Colonic mucosa (tissue), 4 donors: ENCODE measurements at regions not wholly inside any gene's neighbourhood (a gene's known extent, or its start where the extent isn't known, plus 50 kb on each side); places are given as distances from the start of the nearest gene placed in this dataset.

ENCODE experiments used
- DNase-seq: peaks from one replicate; pipeline ENCODE4 v3.0.0-alpha.2; 2020
- H3K27ac ChIP-seq: fragments of 200-600 bp; one replicate; pipeline ENCODE4 v1.8.0; 2021
- H3K27me3 ChIP-seq: fragments of 200-600 bp; one replicate; pipeline ENCODE4 v1.8.0; 2021
- H3K36me3 ChIP-seq: fragments of 200-600 bp; one replicate; pipeline ENCODE4 v1.8.0; 2021
- H3K4me1 ChIP-seq: fragments of 200-600 bp; one replicate; pipeline ENCODE4 v1.8.0; 2021; ENCODE audit warnings: mild to moderate bottlenecking
- H3K4me3 ChIP-seq: fragments of 200-600 bp; one replicate; pipeline ENCODE4 v1.8.0; 2021
- H3K9ac ChIP-seq, 2 donors: one replicate each; pipeline ENCODE4 v1.7.0; 2013; ENCODE audit warnings: control low read depth in 2 of 2, low read depth in 2 of 2, low read length in 2 of 2
- H3K9me3 ChIP-seq: fragments of 200-600 bp; one replicate; pipeline ENCODE4 v1.8.0; 2021
- intact Hi-C: fragments of 100-400 bp; cut with DNase I; formaldehyde crosslinking; loops from one replicate; pipeline ENCODE4 v1.14.1; 2022
- TF ChIP-seq, protein P1 (sequence below): fragments of 200-600 bp; IDR thresholded peaks from one replicate; pipeline ENCODE4 v1.8.0; 2022; ENCODE audit warnings: antibody characterized with exemption, mild to moderate bottlenecking
- donor health status: healthy.
- donor health status: DM: no; HTN: no; CAD: no.
- donor health status: DM: no; HTN: no; CAD: no.

DNA sequence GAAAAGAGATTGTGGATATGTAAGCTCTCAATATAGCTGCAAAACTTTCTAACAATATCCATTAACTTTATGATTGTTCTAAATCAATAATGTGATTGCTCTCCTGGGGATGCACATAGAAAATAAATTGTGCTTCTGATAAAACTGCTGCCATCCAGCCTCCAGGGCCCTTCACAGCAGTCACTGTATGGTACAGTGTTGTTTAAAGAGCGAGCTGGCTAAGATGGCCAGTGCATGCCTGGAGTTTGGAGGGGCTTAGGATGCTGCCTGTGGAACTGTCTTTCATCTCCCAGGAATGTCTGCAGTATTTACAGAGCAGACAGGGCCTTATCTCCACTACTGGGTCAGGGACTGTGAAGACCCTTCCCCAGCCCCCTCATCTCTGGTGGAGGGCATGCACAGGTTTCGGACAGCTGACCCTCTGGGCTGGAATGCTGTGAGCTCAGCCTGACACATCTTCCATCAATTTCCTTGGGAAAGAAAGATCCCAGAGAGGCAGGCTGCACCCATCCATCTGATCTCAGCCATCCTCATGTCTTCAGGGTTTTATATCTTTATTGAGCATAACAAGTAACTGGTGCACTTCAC lies 137.0 kb downstream of the PLPP3 start:
- TF ChIP-seq, protein P1, sequence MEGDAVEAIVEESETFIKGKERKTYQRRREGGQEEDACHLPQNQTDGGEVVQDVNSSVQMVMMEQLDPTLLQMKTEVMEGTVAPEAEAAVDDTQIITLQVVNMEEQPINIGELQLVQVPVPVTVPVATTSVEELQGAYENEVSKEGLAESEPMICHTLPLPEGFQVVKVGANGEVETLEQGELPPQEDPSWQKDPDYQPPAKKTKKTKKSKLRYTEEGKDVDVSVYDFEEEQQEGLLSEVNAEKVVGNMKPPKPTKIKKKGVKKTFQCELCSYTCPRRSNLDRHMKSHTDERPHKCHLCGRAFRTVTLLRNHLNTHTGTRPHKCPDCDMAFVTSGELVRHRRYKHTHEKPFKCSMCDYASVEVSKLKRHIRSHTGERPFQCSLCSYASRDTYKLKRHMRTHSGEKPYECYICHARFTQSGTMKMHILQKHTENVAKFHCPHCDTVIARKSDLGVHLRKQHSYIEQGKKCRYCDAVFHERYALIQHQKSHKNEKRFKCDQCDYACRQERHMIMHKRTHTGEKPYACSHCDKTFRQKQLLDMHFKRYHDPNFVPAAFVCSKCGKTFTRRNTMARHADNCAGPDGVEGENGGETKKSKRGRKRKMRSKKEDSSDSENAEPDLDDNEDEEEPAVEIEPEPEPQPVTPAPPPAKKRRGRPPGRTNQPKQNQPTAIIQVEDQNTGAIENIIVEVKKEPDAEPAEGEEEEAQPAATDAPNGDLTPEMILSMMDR = no peak
- Histone ChIP-seq H3K4me1 (no peaks in the 10 kb centered on the region), H3K9me3 (no peaks in the 10 kb centered on the region), H3K27me3 (no peaks in the 10 kb centered on the region), H3K27ac (no peak overlapping the region), H3K9ac (no peak overlapping the region), H3K4me3 (no peak overlapping the region), H3K36me3 (no peaks in the 10 kb centered on the region)
- no peak for DNase-seq
- intact Hi-C loops = no loop called here

GRCh38 chr1:56441601-56442000 lies 137.8 kb downstream of the PLPP3 start:
- Histone ChIP-seq H3K9ac (no peak overlapping the region), H3K27me3 (no peaks in the 10 kb centered on the region), H3K4me3 (no peak overlapping the region), H3K9me3 (no peaks in the 10 kb centered on the region), H3K27ac (no peak overlapping the region), H3K4me1 (no peaks in the 10 kb centered on the region), H3K36me3 (no peaks in the 10 kb centered on the region)
- DNase-seq = no peak
- intact Hi-C loops = no loop called here
- TF ChIP-seq, protein P1 = no peak

GRCh38 chr1:56439610-56440264 lies 139.6 kb downstream of the PLPP3 start:
- Histone ChIP-seq H3K9me3 (no peaks in the 10 kb centered on the region), H3K36me3 (no peaks in the 10 kb centered on the region), H3K27me3 (no peaks in the 10 kb centered on the region), H3K4me1 (no peaks in the 10 kb centered on the region), H3K27ac (no peak overlapping the region), H3K4me3 (no peak overlapping the region), H3K9ac (no peak overlapping the region)
- TF ChIP-seq, protein P1 = no peak
- DNase-seq = no peak
- intact Hi-C loops = no loop called here

- Histone ChIP-seq H3K9me3 (no peaks in the 10 kb centered on the region), H3K36me3 (no peaks in the 10 kb centered on the region), H3K27me3 (no peaks in the 10 kb centered on the region), H3K4me3 (no peak overlapping the region), H3K27ac (no peak overlapping the region), H3K9ac (no peak overlapping the region), H3K4me1 (no peaks in the 10 kb centered on the region)
- no peak for DNase-seq
- intact Hi-C loops = no loop called here
- TF ChIP-seq, protein P1 = no peak
Observed at GRCh38 chr1:56438901-56439551, 140.3 kb downstream of the PLPP3 start.

- intact Hi-C loops = no loop called here
- Histone ChIP-seq H3K36me3 (no peaks in the 10 kb centered on the region), H3K9ac (no peak overlapping the region), H3K4me3 (no peak overlapping the region), H3K4me1 (no peaks in the 10 kb centered on the region), H3K9me3 (no peaks in the 10 kb centered on the region), H3K27ac (no peak overlapping the region), H3K27me3 (no peaks in the 10 kb centered on the region)
- no peak for DNase-seq
- TF ChIP-seq, protein P1 = no peak
Observed at GRCh38 chr1:56437959-56438358, 141.4 kb downstream of the PLPP3 start.
